ENCODE measurements at regions not wholly inside any gene's neighbourhood (a gene's known extent, or its start where the extent isn't known, plus 50 kb on each side); places are given as distances from the start of the nearest gene placed in this dataset.

GRCh38 chr9:85130764-85131163 lies 461.2 kb downstream of the NTRK2 start:
- no peak overlapping the region for H3K4me3 ChIP-seq (ENCODE audit: low read depth, low read length)
- TF ChIP-seq CTCF (conservative IDR thresholded peaks at IDR 0.05; ENCODE audit: low read depth, low read length) = no peak

GRCh38 chr9:85130260-85130659 lies 460.7 kb downstream of the NTRK2 start:
- TF ChIP-seq CTCF (conservative IDR thresholded peaks at IDR 0.05; ENCODE audit: low read depth, low read length) = no peak
- no peak for DNase-seq (ENCODE audit: low read depth)
- no peak overlapping the region for H3K4me3 ChIP-seq (ENCODE audit: low read depth, low read length)

More at GRCh38 chr9:85130764-85131163, 461.2 kb downstream of the NTRK2 start:
- no peak for DNase-seq (ENCODE audit: low read depth)

- no peak for DNase-seq (ENCODE audit: low read depth)
- TF ChIP-seq CTCF (conservative IDR thresholded peaks at IDR 0.05; ENCODE audit: low read depth, low read length) = no peak
- H3K4me3 ChIP-seq (ENCODE audit: low read depth, low read length) = no peak overlapping the region
These were observed 460.0 kb downstream of the NTRK2 start for GRCh38 chr9:85129514-85129913.

GRCh38 chr9:85118990-85119755 lies 449.6 kb downstream of the NTRK2 start:
- H3K4me3 ChIP-seq (ENCODE audit: low read depth, low read length) = no peak overlapping the region
- no peak for DNase-seq (ENCODE audit: low read depth)
- no peak for TF ChIP-seq CTCF (conservative IDR thresholded peaks at IDR 0.05; ENCODE audit: low read depth, low read length)

GRCh38 chr9:85117831-85118230 lies 448.3 kb downstream of the NTRK2 start:
- no peak for DNase-seq (ENCODE audit: low read depth)
- no peak for TF ChIP-seq CTCF (conservative IDR thresholded peaks at IDR 0.05; ENCODE audit: low read depth, low read length)
- no peak overlapping the region for H3K4me3 ChIP-seq (ENCODE audit: low read depth, low read length)

GRCh38 chr9:85115473-85115872 lies 445.9 kb downstream of the NTRK2 start:
- no peak overlapping the region for H3K4me3 ChIP-seq (ENCODE audit: low read depth, low read length)
- TF ChIP-seq CTCF (conservative IDR thresholded peaks at IDR 0.05; ENCODE audit: low read depth, low read length) = no peak

GRCh38 chr9:85114799-85115198 lies 445.3 kb downstream of the NTRK2 start:
- H3K4me3 ChIP-seq (ENCODE audit: low read depth, low read length) = no peak overlapping the region
- TF ChIP-seq CTCF (conservative IDR thresholded peaks at IDR 0.05; ENCODE audit: low read depth, low read length) = no peak
- no peak for DNase-seq (ENCODE audit: low read depth)

More at GRCh38 chr9:85115473-85115872, 445.9 kb downstream of the NTRK2 start:
- no peak for DNase-seq (ENCODE audit: low read depth)

Measured in choroid plexus epithelial cell (primary cell).